Right ventricle myocardium superior (tissue), 1 donor: ENCODE measurements at regions not wholly inside any gene's neighbourhood (a gene's known extent, or its start where the extent isn't known, plus 50 kb on each side); places are given as distances from the start of the nearest gene placed in this dataset.

Experiments
- ATAC-seq: fragments of 200-7000 bp; cut with Tn5 transposase; one replicate; pipeline ENCODE4 v1.9.1; 2020; ENCODE audit warnings: mild to moderate bottlenecking; ENCODE audit not compliant: poor library complexity
- DNase-seq: peaks from one replicate; pipeline ENCODE4 v3.0.0-alpha.2; 2020
- intact Hi-C: fragments of 100-400 bp; cut with DNase I; formaldehyde crosslinking; loops from one replicate; pipeline ENCODE4 v1.11.2; 2022
- donor health status: DM: no; HTN: yes; CAD: no; lungs with severe emphysema.

DNA sequence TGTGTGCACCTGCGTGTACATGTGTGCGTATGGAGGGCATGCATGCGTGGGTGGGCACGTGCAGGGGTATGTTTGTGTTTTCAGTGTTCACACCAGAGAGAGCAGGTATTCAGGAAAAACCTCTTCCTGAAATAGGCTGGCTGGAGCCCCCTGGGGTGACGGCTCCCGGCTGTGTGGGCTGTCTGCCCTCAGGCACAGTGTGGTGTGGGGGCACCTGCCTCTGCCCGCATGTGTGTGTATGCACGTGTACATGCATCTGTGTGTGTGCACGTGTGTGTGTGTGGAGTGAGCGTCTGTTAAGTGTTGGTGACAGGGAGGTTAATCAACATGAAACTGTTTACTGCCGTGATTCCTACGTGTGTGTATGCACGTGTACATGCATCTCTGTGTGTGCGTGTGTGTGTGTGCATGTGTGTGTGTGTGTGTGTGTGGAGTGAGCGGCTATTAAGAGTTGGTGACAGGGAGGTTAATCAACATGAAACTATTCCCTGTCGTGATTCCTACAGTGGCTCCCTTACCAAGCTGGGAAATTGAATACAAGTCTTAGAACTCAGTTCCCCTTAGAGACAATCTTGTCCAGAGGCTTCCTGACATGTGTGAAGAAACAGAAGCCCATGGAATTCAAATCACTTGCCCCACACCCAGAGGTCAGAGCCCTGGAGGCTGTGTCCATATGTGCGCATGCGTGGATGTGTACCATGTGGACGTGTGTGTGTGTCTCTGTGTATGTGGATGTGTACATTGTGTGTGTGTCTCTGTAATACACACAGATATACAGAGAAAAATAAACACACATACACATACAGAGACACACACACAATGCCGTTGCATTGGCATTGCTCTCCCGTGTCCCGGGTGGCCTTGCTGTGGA, 372.4 kb upstream of the IRX4 start:
- no peak for DNase-seq
- intact Hi-C loops = no loop called here
- no peak for ATAC-seq

DNA sequence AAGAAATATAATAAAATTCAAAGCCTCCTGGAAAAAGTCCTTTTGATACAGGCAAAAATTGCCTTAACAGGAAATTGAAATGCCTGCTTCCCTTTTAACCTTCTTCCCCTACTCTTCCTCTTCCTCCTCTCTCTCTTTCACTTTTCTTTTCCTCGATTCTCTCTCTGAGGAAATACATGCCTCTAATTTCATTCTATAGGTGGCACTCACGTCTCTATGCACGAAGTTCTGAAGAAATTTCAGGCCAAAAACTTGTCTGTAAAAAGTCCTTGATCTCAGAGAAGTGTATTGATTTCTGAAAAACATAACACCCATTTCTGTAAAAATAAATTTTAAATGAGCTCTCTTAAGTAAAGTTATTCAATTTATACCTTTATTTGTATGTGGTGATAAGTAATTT, 371.7 kb upstream of the IRX4 start:
- DNase-seq (no peak), ATAC-seq (no peak)
- intact Hi-C loops = no loop called here

DNA sequence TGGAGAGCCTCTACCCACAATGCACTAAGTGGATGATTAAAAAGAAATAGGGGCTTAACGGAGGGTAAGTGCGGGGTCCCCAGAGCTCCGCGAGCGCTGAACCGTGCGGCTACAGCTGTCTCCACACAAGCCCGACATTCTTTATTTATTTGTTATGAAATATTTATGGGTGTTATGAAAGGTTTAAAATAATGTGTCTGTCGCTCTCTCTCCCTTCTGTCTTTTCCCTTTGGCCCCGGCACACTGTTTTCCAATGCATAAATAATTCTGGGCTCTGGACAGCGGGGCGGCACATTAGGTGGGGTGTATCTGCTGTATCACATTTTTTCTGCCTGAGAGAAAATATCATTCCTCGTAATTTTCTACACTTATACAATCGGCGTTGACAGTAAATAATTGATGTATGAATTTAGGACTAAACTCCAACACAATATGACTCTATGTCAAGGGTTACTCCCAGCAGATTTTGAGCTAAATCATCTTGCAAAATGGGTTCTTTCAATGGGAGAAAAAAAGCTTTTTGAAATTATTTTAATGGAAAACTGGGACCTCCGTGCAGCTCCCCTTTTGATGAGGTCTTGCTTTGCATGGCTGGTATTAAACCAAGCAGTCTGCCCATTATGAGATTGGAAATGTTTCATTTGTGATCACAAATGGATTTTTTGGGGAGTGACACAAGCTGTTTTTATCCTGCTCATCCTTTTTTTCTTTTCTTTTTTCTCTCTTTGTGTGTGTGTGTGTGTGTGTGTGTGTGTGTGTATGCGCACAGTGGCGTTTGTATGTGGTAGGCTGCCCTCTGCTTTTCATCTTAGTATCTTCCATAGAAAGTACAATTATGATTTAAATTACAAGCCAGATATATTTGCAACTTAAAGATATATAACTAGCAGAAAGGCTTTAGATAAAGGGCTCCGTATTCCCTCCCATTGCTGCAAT, 370.6 kb upstream of the IRX4 start:
- intact Hi-C loops = no loop called here
- ATAC-seq (no peak), DNase-seq (no peak)

DNA sequence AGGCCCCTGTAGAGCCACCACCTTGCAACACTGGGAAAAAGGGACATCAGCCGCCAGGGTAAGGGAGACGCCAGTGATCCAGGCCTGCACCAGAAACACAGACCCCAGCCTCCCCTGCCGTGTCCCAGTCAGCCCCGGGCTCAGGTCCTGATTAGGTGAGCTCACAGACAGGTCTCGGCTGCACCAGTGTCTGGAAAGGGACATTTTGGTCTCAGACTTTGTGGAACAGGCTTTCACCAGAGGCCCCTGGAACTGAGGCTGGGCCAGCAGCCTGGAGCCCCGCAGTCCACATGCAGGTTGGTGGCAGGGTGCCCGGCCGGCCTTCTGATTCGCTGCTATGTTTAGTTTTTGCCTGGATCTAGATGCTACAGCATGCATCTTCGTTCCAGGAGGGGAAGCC, 369.0 kb upstream of the IRX4 start:
- intact Hi-C loops = no loop called here
- no peak for ATAC-seq
- no peak for DNase-seq

DNA sequence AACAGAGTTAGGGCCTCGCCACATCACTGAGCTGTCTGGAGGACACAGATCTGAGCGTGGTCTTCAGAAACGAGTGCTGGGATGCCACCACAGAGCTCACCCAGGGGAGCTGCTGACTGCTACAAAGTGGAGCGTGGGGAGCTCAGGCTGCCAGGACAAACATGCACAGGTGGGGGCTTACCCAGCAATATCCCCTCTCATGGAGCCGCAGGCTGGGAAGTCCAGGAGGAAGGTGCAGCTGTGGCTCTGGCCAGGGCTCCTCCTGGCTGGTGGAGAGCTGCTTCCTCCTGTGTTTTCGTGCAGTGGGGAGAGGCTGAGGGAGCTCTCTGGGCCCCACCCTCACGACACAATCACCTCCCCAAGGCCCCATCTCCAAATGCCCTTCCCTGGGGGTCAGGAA, 368.6 kb upstream of the IRX4 start:
- no peak for ATAC-seq
- no peak for DNase-seq
- intact Hi-C loops = no loop called here

DNA sequence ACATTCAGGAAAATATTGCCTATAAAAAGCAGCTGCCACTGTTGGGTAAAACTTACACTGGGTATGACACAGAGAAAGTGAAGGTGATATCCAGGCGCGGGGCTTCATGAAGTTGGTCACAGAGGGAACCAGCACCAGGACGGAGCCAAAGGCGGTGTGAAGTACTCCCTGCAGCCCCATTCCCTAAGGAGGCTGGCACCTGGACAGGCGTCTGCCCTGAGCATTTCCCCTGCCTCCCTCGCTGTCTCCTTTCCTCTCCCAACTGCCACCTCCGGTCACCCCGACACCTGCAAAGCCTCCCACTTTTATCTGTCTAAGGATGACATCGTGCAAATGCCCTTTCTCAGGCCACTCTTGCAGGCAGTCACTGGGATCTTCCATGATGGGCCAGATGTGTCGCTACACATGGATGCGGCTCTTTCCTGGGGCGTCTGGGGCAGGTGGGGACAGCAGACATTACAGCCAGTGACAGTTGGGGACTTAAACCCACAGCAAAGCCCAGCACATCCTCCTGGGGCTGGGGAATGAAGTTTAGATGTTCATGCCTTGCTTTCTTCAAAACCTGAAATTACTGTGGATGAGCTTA, 367.7 kb upstream of the IRX4 start:
- ATAC-seq = no peak
- DNase-seq = no peak
- intact Hi-C loops = no loop called here

DNA sequence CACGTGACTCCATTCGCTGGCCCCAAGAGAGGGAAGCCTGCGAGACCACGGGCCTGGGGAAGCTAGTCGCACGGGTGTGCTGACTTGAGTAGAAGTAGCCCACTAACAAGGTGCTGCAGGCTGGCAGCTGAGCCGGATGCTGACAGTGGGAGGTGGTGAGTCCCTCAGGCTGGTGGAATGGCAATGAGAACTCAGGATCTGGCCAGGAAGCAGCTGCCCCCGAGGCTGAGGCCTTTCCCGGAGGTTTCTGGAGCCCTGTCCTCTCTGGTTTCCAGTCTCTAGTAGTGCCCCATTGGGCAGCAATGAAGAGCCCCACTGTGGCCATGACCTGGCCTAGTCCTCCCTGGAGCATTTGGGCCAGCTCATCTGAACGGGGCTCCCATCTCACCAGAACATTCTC, 366.7 kb upstream of the IRX4 start:
- no peak for ATAC-seq
- intact Hi-C loops = no loop called here
- no peak for DNase-seq

DNA sequence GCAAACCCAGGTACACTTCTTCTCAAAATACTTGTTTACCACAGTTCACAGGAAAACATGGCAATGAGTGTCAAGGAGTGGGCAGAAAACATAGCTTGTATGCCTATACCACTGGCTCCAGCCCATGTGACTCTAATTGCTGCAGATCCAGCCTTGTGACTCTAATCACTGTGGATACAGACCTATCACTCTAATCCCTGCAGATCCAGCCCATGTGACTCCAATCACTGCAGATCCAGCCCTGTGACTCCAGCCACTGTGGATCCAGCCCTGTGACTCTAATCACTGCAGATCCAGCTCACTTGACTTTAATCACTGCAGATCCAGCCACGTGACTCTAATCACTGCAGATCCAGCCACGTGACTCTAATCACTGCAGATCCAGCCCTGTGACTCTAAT, 366.3 kb upstream of the IRX4 start:
- no peak for ATAC-seq
- no peak for DNase-seq
- intact Hi-C loops = no loop called here

DNA sequence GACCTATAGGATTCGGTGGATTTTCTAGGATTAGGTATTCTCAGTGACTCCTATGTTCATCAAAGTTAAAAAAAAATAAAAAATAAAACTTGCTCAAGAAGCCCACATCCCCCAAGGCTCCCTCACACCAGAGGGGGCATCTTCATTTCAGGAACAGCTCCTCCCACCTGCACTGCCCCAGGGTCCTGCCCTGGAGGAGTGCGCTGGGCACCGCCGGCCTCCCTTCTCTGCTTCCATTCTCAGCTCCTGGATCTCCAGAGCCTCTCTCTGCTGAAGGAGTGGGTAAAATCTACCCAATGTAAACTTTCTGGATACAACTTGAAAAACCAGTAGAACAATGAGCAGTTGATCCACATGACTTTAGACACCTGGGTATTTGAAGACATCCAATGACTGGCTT, 359.8 kb upstream of the IRX4 start:
- DNase-seq (no peak), ATAC-seq (no peak)
- intact Hi-C loops = no loop called here

DNA sequence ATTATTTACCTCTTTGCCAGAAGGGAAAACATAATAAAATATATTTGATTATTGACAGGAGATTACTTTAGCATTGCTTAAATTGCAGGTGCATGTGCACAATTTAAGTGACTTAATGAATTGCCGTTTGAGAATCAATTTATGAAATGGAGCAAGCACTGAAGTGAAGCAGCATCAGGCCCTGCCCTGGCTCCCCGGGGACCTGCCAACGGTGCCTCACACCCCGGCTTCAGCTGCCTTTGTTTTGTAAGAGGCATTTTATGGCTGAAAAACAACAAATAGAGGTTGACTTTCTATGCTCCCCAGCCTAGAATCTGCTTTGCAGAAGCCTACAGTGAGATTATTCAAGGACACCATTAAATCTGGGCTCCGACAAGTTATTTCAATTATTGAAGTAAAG, 359.1 kb upstream of the IRX4 start:
- ATAC-seq = no peak
- intact Hi-C loops = no loop called here
- no peak for DNase-seq

DNA sequence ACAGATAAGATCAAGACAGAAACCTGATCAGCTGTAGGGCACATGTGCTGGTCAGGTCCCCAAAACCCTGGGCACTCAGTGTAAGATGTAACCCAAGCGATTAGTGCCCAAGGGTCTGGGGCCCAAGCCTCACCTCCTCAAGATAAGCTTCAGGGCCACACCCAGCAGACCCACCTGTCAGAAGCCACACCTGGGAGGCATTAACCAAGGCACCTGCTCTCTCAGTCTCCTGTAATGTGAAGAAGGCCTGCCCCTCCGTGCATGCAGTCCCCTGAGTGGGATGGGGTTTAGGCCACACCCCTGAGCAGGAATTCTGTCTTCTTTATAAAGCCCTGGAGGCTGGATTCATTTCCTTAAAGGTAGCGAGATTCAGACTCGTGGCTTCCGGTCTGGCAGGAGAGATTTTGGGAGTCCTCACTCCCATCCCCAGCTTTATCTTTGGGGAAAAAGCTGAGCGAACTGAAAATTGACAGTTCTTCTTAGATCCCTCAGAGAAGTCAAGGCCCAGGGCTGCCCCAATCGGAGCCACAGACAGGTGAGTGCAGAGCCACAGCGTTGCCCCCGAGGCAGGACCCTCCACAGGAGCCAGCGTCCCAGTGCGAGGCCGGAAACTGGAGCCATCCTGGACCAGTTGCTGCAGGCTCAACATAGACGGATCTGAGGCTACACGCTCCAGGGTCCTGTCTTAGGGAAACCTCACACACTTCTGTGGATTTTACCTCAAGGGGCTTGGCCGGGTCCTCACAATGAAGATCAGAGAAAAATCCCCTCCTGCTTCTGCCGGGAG, 357.6 kb upstream of the IRX4 start:
- DNase-seq (no peak), ATAC-seq (no peak)
- intact Hi-C loops = no loop called here

DNA sequence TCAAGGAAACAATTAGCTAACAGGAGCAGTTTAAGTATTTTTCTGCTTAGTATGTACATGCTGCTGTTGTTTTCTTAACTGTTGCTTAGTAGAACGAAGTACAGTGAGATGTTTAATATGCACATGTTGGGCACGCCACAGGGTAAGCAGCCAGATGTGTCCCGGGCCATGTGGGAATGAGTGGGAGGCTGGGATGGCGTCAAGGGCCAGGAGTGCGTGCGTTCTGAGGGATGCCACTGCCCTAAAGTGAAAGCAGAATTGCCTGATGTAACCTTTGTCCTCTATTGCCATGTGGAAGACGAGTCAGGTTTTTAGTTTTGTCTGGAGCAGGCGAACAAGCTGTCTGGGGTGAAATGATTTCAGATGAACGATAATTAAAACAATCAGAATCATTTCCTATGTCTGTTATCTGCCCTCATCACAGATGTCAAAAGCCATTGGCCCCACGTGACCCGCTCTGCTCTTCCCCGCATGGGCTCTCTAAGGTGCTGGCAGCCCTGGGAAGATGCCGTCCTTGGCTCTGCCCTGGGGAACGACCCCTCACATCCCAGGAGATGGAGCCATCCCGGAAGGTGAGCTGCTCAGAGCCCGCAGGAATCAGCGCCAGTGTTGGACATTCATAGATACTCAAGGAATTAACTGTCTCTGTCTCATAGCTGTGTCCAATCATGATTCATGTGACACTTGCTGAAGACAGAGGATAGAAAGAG, 356.6 kb upstream of the IRX4 start:
- DNase-seq (no peak), ATAC-seq (no peak)
- intact Hi-C loops = no loop called here

DNA sequence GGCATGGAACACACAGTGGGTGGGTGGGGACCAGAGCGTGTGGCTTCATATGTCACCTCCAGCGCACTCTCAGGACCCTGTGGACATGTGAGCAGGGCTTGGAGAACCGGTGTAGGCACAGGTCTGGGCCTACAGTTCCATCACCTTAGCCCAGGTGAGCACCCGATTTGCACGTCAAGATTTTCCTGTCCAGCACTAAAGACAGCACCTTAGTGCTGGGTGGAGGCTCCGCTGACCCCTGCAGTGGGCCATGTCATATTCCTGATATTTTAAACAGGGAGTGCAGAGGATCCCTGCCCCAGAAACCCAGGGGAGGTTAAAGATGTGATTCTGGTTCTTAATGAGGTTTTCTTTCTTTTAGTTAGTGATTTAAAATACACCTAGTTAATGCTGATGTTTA, 356.0 kb upstream of the IRX4 start:
- no peak for DNase-seq
- intact Hi-C loops = no loop called here
- ATAC-seq = no peak

DNA sequence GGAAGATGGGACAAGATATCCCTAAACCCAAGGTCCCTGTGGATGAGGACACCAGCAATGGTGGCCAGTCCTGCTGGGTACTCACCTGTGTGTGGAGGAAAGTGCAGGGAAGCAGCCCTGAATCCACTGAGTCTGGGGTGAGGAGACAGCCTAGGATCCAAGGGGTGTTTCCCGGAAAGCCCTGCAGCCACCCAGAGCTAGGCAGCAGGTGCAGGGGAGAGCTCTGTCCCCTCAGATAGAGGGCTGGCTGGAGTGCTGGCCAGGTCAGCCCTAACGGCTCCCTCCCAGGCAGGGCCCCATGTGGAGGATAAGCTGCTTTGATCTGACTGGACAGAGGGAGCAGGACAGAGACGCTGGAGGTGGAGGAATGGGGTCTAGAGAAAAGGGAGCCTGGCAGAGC, 344.7 kb upstream of the IRX4 start:
- DNase-seq (no peak), ATAC-seq (no peak)
- intact Hi-C loops = no loop called here

DNA sequence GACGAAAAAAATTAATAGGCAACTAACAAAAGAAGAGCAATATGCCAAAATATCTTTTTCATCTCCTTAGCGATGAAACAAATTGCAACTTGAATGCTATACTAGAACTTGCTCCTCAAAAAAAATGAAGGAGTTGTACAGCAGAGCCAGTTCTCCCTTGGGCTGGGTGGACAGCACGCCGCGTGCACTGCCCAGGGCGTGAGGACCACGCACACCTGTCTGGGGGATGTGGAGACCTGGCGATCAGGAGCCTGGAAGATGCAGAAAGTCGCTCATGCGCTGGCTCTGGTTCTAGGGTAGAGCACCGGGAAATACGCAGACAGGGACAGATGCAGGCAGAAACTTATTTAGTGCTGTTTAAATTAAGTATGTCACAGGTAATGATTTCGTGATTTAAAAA, 342.0 kb upstream of the IRX4 start:
- ATAC-seq = no peak
- intact Hi-C loops = no loop called here
- DNase-seq = no peak

DNA sequence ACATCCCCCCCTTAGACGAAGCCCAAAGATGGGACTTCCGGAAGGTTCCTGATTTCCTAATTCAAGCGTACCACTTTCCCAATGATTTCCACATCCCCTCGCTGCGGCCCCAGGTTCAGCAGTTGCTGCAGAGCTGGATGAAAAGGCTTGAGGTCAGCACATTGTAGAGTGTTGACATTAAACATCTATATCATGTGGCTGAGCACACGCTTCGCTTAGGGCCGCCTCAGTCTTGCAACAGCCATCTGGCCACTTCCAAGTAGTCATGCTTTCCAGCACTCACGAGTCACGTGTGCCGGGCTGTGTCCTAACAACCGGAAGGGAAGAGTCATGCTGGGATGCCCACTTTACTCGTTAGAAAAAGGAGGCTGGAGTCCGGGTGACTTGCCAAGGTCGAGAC, 340.6 kb upstream of the IRX4 start:
- intact Hi-C loops = no loop called here
- DNase-seq = no peak
- ATAC-seq = no peak

DNA sequence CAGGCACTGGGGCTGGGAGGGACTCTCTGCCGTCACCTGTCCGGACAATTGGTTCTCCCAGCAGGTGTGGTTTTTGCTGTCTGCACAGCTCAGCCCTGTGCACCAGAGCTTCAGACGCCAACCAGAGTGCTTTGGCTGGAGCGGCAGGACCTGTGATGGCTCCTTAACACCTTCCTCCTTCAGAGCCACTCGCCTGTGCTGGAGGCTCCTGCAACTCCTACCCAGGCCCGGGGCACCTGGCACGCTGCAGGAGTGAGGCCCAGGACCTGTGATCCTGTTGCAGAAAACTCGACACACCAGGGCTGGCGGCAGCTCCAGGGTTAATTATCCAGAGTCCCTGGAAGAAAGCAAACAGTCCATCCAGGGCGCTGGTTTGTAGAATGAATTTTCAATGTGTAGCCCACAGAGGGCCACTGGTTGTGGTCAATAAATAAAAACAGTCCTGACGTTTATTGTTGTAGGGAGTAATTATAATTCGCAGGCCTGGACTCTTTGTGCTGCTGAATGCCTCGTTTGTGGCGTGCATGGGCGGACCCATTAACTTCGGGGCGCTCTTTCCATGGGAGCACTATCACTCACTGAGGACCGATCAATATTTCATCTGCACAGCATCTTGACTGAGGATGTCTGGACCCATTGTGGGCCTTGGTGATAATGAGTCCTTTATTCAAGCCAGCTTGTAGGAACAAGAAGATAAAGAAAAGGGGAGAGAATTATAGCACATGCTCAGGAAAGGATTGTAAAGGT, 339.7 kb upstream of the IRX4 start:
- intact Hi-C loops = no loop called here
- no peak for ATAC-seq
- no peak for DNase-seq

DNA sequence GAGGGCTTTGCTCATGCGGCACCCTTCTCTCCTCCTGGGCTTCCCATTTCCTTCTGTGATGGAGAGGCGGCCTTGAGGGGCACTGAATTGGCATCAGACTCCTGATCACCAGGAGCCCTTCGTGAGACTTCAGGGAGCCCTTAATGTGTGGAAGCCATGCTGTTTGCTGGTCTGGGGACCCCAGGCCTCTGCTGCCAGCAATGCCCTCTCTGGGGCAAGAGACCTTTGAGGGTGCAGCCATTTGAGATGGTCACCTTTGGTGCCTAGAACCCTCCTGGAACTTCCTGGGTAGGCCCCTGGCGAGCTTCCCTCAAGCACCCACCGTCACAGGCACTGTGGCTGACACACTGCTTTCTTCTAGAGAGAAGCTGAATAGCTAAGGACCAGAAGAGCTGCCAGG, 338.7 kb upstream of the IRX4 start:
- intact Hi-C loops = no loop called here
- DNase-seq = no peak
- ATAC-seq = no peak
